CD14-positive monocyte (primary cell): ENCODE measurements at regions not wholly inside any gene's neighbourhood (a gene's known extent, or its start where the extent isn't known, plus 50 kb on each side); places are given as distances from the start of the nearest gene placed in this dataset.

Experiments
- DNase-seq, 3 donors: peaks; one replicate each; pipeline ENCODE4 v3.0.0-alpha.2; 2011 to 2022
- H2AFZ ChIP-seq: 2 replicates; pipeline ENCODE4 v1.6.0; 2012; ENCODE audit warnings: mild to moderate bottlenecking, low read depth, low read length, inconsistent platforms; ENCODE audit not compliant: insufficient read depth, poor library complexity, severe bottlenecking
- H3K27ac ChIP-seq, 2 donors: 1 replicate in 1 of 2; 2 replicates in 1 of 2; pipeline ENCODE4 v1.5.1; 2012 to 2013; ENCODE audit warnings: low read length in 2 of 2, control low read depth in 1 of 2, inconsistent platforms in 1 of 2, low read depth in 1 of 2, mild to moderate bottlenecking in 1 of 2
- H3K27me3 ChIP-seq, 2 donors: one replicate each; pipeline versions ENCODE4 v1.6.0 to v1.6.1; 2011 to 2013; ENCODE audit warnings: low read length in 2 of 2; ENCODE audit not compliant: control insufficient read depth in 2 of 2, insufficient read depth in 2 of 2
- H3K36me3 ChIP-seq, 2 donors: replicated peaks in 1 of 2; 1 replicate in 1 of 2; 2 replicates in 1 of 2; pipeline versions ENCODE4 v1.5.1 to v1.6.1; 2012 to 2013; ENCODE audit warnings: low read length in 2 of 2, control low read depth in 1 of 2, inconsistent platforms in 1 of 2, mild to moderate bottlenecking in 1 of 2; ENCODE audit not compliant: insufficient read depth in 2 of 2, control insufficient read depth in 1 of 2
- H3K4me1 ChIP-seq, 2 donors: 1 replicate in 1 of 2; 2 replicates in 1 of 2; pipeline versions ENCODE4 v1.5.1 to v1.6.1; 2012 to 2013; ENCODE audit warnings: low read length in 2 of 2, control low read depth in 1 of 2, inconsistent platforms in 1 of 2, mild to moderate bottlenecking in 1 of 2, moderate library complexity in 1 of 2; ENCODE audit not compliant: insufficient read depth in 2 of 2, control insufficient read depth in 1 of 2
- H3K4me2 ChIP-seq: replicated peaks from 2 replicates; pipeline ENCODE3; 2012; ENCODE audit warnings: low read length, moderate library complexity, mild to moderate bottlenecking; ENCODE audit not compliant: poor library complexity, severe bottlenecking; ENCODE audit errors: extremely low read depth
- H3K4me3 ChIP-seq, 3 experiments: fragments of 200-600 bp in 1 of 3; sonication (generic) in 1 of 3; replicated peaks in 1 of 3; 1 replicate in 2 of 3; 2 replicates in 1 of 3; pipeline ENCODE4 v1.5.1; 2011 to 2013; ENCODE audit warnings: low read length in 3 of 3, mild to moderate bottlenecking in 3 of 3, control low read depth in 2 of 3, low read depth in 2 of 3, inconsistent platforms in 1 of 3, moderate library complexity in 1 of 3
- H3K79me2 ChIP-seq: 2 replicates; pipeline ENCODE4 v1.6.0; 2012; ENCODE audit warnings: mild to moderate bottlenecking, control low read depth, inconsistent platforms, low read length, moderate library complexity; ENCODE audit not compliant: insufficient read depth
- H3K9ac ChIP-seq: 2 replicates; pipeline ENCODE4 v1.6.0; 2017; ENCODE audit warnings: low read length, mild to moderate bottlenecking; ENCODE audit not compliant: insufficient read depth, poor library complexity, severe bottlenecking
- H3K9me3 ChIP-seq, 2 donors: replicated peaks in 1 of 2; 1 replicate in 1 of 2; 2 replicates in 1 of 2; pipeline versions ENCODE4 v1.5.1 to v1.6.1; 2012 to 2013; ENCODE audit warnings: low read length in 2 of 2, control low read depth in 1 of 2; ENCODE audit not compliant: control insufficient read depth in 1 of 2, insufficient read depth in 1 of 2
- H4K20me1 ChIP-seq: 2 replicates; pipeline ENCODE4 v1.6.0; 2012; ENCODE audit warnings: mild to moderate bottlenecking, low read length, control low read depth, moderate library complexity; ENCODE audit not compliant: insufficient read depth
- H3K27ac Mint-ChIP-seq, 7 donors: one replicate each; pipeline ENCODE4 v1.8.0; 2020; ENCODE audit warnings: mild to moderate bottlenecking in 7 of 7, mixed read lengths in 7 of 7, moderate library complexity in 6 of 7, inconsistent platforms in 2 of 7
- H3K27me3 Mint-ChIP-seq, 3 donors: one replicate each; pipeline ENCODE4 v1.8.0; 2021 to 2022; ENCODE audit warnings: low read depth in 3 of 3, mild to moderate bottlenecking in 3 of 3, mixed read lengths in 3 of 3, moderate library complexity in 3 of 3, inconsistent platforms in 1 of 3
- H3K36me3 Mint-ChIP-seq, 2 donors: one replicate each; pipeline ENCODE4 v1.8.0; 2020; ENCODE audit warnings: mixed read lengths in 2 of 2, inconsistent platforms in 1 of 2, mild to moderate bottlenecking in 1 of 2
- H3K4me1 Mint-ChIP-seq: one replicate; pipeline ENCODE4 v1.8.0; 2020; ENCODE audit warnings: mild to moderate bottlenecking, mixed read lengths
- H3K4me3 Mint-ChIP-seq, 2 donors: one replicate each; pipeline ENCODE4 v1.8.0; 2020; ENCODE audit warnings: mild to moderate bottlenecking in 2 of 2, mixed read lengths in 2 of 2, moderate library complexity in 1 of 2
- H3K9me3 Mint-ChIP-seq, 7 donors: one replicate each; pipeline ENCODE4 v1.8.0; 2020 to 2022; ENCODE audit warnings: mixed read lengths in 7 of 7, mild to moderate bottlenecking in 6 of 7, moderate library complexity in 6 of 7, inconsistent platforms in 2 of 7
- CTCF ChIP-seq: fragments of 200-600 bp; IDR thresholded peaks from one replicate; pipeline ENCODE4 v1.8.0; 2022; ENCODE audit warnings: antibody characterized with exemption, mild to moderate bottlenecking
- WGBS: methylation state at CpG from one replicate; pipeline ENCODE4 v1.1.5; 2013; ENCODE audit warnings: missing lambda C conversion rate; ENCODE audit not compliant: insufficient coverage; 5-methylcytosine and 5-hydroxymethylcytosine counted together
- intact Hi-C, 2 donors: fragments of 100-400 bp; cut with micrococcal nuclease; formaldehyde crosslinking; loops; one replicate each; pipeline versions ENCODE4 v1.15.0 to v1.15.1; 2023

- H3K36me3 Mint-ChIP-seq = no peaks in the 10 kb centered on the region
- WGBS = no CpG with 5 or more reads among the region's 4 CpGs
- H3K36me3 ChIP-seq = no peaks in the 10 kb centered on the region
Observed at GRCh38 chr17:5830921-5831320, 239.3 kb upstream of the WSCD1 start.

GRCh38 chr17:5832886-5833285 is 237.3 kb upstream of the WSCD1 start:
- Mint-ChIP-seq H3K9me3 (peaks cover 0 to 2% (median under 1%) of the 10 kb centered on the region in 7 donors), H3K27ac (no peak overlapping the region), H3K4me1 (no peaks in the 10 kb centered on the region), H3K4me3 (no peak overlapping the region), H3K27me3 (peaks cover 5 to 20% (median 8%) of the 10 kb centered on the region in 3 donors), H3K36me3 (no peaks in the 10 kb centered on the region)
- no peak for TF ChIP-seq CTCF
- Histone ChIP-seq H3K27ac (no peak overlapping the region), H3K36me3 (no peaks in the 10 kb centered on the region), H4K20me1 (no peaks in the 10 kb centered on the region), H3K4me2 (no peak overlapping the region), H3K4me3 (no peak overlapping the region), H3K9me3 (no peaks in the 10 kb centered on the region), H3K4me1 (no peaks in the 10 kb centered on the region), H3K79me2 (no peaks in the 10 kb centered on the region), H3K27me3 (peaks cover 3 to 4% of the 10 kb centered on the region in 2 donors), H3K9ac (no peak overlapping the region), H2AFZ (no peak overlapping the region)
- DNase-seq = no peak
- intact Hi-C loops = no loop called here
- WGBS = no CpG with 5 or more reads among the region's 1 CpG

More at GRCh38 chr17:5830921-5831320, 239.3 kb upstream of the WSCD1 start:
- Mint-ChIP-seq H3K4me3 (no peak overlapping the region), H3K4me1 (no peaks in the 10 kb centered on the region), H3K27ac (no peak overlapping the region), H3K27me3 (peaks cover 3 to 14% (median 8%) of the 10 kb centered on the region in 3 donors), H3K9me3 (peaks cover 0 to 13% (median 2%) of the 10 kb centered on the region in 7 donors)
- H3K27me3 ChIP-seq = peaks cover 3 to 4% of the 10 kb centered on the region in 2 donors
- intact Hi-C loops = no loop called here
- H3K9me3 ChIP-seq = peaks cover 0 to under 1% of the 10 kb centered on the region in 2 donors
- H3K4me2 ChIP-seq = no peak overlapping the region
- H3K4me3 ChIP-seq = no peak overlapping the region
- no peak overlapping the region for H3K9ac ChIP-seq
- no peak overlapping the region for H3K27ac ChIP-seq
- no peaks in the 10 kb centered on the region for H3K79me2 ChIP-seq
- no peaks in the 10 kb centered on the region for H4K20me1 ChIP-seq
- H2AFZ ChIP-seq = no peak overlapping the region
- DNase-seq = no peak
- TF ChIP-seq CTCF = no peak
- no peaks in the 10 kb centered on the region for H3K4me1 ChIP-seq
